Stimulated activated CD8-positive, alpha-beta memory T cell treated with anti-CD3 and anti-CD28 coated beads, Interleukin-7, amount 100 ng/mL, for 48 hours (primary cell): ENCODE measurements at regions not wholly inside any gene's neighbourhood (a gene's known extent, or its start where the extent isn't known, plus 50 kb on each side); places are given as distances from the start of the nearest gene placed in this dataset.

Experiments used
- DNase-seq, 2 donors: peaks; one replicate each; pipeline ENCODE4 v3.0.0-alpha.2; 2020; ENCODE audit warnings: low read depth in 1 of 2; ENCODE audit errors: extremely low read depth in 1 of 2

GRCh38 chr10:108801775-108802517 is 1121.4 kb downstream of the XPNPEP1 start:
- no peak for DNase-seq

- no peak for DNase-seq
Observed at GRCh38 chr10:108801220-108801619, 1122.1 kb downstream of the XPNPEP1 start.

GRCh38 chr10:108797573-108797972 is 1125.7 kb downstream of the XPNPEP1 start:
- no peak for DNase-seq

- no peak for DNase-seq
Observed at GRCh38 chr10:108791794-108792474, 1131.4 kb downstream of the XPNPEP1 start.

GRCh38 chr10:108791030-108791429 is 1132.3 kb downstream of the XPNPEP1 start:
- no peak for DNase-seq

GRCh38 chr10:108789919-108790318 is 1133.4 kb downstream of the XPNPEP1 start:
- no peak for DNase-seq

- no peak for DNase-seq
Observed at GRCh38 chr10:108789336-108789735, 1134.0 kb downstream of the XPNPEP1 start.

- DNase-seq = no peak
Observed at GRCh38 chr10:108788891-108789290, 1134.4 kb downstream of the XPNPEP1 start.

- no peak for DNase-seq
Observed at GRCh38 chr10:108787932-108788331, 1135.4 kb downstream of the XPNPEP1 start.

- no peak for DNase-seq
Observed at GRCh38 chr10:108785011-108785410, 1138.3 kb downstream of the XPNPEP1 start.

GRCh38 chr10:108784534-108784933 is 1138.8 kb downstream of the XPNPEP1 start:
- no peak for DNase-seq

- no peak for DNase-seq
Observed at GRCh38 chr10:108783897-108784296, 1139.4 kb downstream of the XPNPEP1 start.

- DNase-seq = no peak
Observed at GRCh38 chr10:108782411-108782810, 1140.9 kb downstream of the XPNPEP1 start.

- no peak for DNase-seq
Observed at GRCh38 chr10:108779501-108779900, 1143.8 kb downstream of the XPNPEP1 start.

GRCh38 chr10:108775911-108776475 is 1147.3 kb downstream of the XPNPEP1 start:
- DNase-seq = no peak

GRCh38 chr10:108771106-108771505 is 1152.2 kb downstream of the XPNPEP1 start:
- DNase-seq = no peak

- no peak for DNase-seq
Observed at GRCh38 chr10:108765794-108766193, 1157.5 kb downstream of the XPNPEP1 start.

GRCh38 chr10:108757946-108758345 is 1165.4 kb downstream of the XPNPEP1 start:
- DNase-seq = no peak

- no peak for DNase-seq
Observed at GRCh38 chr10:108755646-108756045, 1167.7 kb downstream of the XPNPEP1 start.

GRCh38 chr10:108753326-108753725 is 1170.0 kb downstream of the XPNPEP1 start:
- no peak for DNase-seq

GRCh38 chr10:108749042-108749441 is 1174.3 kb downstream of the XPNPEP1 start:
- DNase-seq = no peak

- no peak for DNase-seq
Observed at GRCh38 chr10:108736111-108736510, 1187.2 kb downstream of the XPNPEP1 start.
